HG03460 (cell line): ENCODE measurements at regions not wholly inside any gene's neighbourhood (a gene's known extent, or its start where the extent isn't known, plus 50 kb on each side); places are given as distances from the start of the nearest gene placed in this dataset.

Experiments
- ATAC-seq: cut with Tn5 transposase; IDR thresholded peaks from one replicate; pipeline ENCODE4 v1.9.1; 2021; ENCODE audit not compliant: unreplicated experiment

GRCh38 chr5:1669276-1670155, 130.1 kb downstream of the MRPL36 start:
- ATAC-seq: no peak

DNA sequence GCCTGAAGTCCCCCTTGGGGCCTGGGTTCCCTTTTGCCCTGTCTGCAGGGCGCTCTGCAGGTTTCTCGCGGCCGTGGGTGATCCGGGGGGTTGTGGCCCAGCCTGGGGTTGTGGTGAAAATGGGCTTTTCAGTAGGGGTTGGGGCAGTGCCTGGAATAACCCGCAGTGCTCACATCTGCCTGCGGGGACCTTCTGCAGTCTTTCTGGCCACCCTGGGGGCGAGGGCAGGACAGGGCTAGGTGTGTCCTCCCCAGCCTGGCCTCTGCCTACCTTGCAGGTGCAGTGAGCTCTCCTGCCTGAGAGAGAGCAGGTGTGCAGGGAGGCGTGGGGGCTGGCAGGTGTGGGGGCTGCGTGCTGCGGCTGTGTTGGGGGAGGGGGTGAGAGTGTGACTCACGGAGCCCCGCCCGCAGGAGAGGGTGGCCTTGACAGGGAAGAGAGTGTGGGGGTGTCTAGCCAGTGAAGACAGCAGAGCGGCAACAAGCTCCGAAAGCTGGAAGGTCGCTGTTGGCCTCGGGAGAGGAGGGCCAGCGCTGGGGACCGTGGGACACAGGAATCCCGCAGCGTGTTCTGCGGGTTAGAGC, 131.4 kb downstream of the MRPL36 start:
- ATAC-seq: no peak

GRCh38 chr5:1667648-1668140, 131.9 kb downstream of the MRPL36 start:
- no peak for ATAC-seq

- no peak for ATAC-seq
Measured at GRCh38 chr5:1666812-1667588, 132.6 kb downstream of the MRPL36 start.

DNA sequence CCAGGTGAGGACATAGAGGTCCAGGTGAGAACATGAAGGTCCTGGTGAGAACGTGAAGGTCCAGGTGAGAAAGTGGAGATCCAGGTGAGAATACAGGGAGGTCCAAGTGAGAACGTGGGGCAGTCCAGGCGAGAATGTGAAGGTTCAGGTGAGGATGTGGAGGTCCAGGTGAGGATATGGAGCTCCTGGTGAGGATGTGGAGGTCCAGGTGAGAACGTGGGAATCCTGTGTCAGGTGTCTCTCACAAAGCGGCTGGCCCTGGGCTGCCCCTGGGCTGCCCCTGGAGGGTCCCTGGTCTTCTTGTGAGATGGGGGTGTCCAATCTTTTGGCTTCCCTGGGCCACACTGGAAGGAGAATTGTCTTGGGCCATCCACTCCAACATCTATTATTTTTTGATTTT, 133.4 kb downstream of the MRPL36 start:
- no peak for ATAC-seq

- no peak for ATAC-seq
Measured at GRCh38 chr5:1665803-1666202, 133.8 kb downstream of the MRPL36 start.

- ATAC-seq: no peak
Measured at GRCh38 chr5:1665231-1665630, 134.4 kb downstream of the MRPL36 start.

DNA sequence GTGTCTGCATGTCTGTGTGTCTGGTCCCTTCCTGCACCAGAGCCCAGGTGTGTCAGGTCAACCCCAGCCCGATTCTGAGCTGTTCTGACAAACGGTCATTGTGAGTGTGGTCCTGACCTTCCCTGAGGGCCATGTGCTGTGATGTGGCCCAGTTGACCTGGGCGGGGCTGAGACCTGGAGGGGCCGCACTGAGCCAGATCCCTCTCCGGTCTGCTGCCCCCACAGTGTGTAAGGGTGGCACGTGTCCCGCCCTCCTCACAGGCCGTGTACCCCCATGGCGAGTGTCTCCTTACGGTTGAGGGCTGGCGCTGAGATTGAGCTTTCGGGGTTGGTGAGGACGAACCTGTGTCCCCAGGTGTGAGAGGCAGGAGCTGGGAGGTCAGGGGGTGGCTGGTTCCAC, 136.5 kb downstream of the MRPL36 start:
- no peak for ATAC-seq

GRCh38 chr5:1662559-1663085, 137.0 kb downstream of the MRPL36 start:
- no peak for ATAC-seq

- ATAC-seq: no peak
Measured at GRCh38 chr5:1661831-1662558, 137.6 kb downstream of the MRPL36 start.

GRCh38 chr5:1661311-1661710, 137.6 kb upstream of the LPCAT1 start:
- ATAC-seq: no peak

DNA sequence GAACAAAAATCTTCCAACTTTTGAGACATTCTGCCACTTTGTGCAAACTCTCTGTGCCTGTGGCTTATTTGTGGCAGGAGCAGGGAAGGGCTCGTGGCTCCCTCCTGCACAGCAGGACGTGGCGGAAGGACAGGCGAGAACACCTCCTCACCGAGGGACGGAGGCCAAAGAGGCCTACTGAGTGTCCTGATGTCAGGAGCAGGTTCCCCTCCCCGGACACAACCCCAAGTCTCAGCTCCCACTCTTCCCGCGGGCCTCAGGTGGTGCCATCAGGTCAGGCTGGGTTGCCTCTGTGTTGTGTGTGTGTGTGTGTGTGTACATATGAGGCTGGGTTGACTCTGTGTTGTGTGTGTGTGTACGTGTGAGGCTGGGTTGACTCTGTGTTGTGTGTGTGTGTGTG, 136.8 kb upstream of the LPCAT1 start:
- no peak for ATAC-seq

DNA sequence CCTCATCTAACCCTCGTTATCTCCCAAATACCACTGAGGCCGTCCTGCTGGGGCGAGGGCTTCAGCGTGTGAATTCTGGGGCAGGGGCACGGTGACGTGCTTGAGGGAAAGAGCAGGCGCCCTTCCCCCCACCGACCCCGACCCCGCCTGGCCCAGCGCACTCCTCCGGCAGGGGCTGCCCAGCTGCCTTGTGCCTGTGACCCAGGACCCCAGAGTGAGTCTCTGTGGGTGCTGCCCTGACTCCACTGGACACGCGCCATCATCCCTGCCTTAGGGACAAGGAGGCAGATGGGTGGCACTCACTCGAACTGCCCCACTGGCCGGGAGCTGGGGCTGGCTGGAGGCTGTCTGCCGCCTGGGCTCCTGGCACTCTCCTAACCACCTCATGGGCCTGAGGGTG, 136.2 kb upstream of the LPCAT1 start:
- ATAC-seq: no peak

DNA sequence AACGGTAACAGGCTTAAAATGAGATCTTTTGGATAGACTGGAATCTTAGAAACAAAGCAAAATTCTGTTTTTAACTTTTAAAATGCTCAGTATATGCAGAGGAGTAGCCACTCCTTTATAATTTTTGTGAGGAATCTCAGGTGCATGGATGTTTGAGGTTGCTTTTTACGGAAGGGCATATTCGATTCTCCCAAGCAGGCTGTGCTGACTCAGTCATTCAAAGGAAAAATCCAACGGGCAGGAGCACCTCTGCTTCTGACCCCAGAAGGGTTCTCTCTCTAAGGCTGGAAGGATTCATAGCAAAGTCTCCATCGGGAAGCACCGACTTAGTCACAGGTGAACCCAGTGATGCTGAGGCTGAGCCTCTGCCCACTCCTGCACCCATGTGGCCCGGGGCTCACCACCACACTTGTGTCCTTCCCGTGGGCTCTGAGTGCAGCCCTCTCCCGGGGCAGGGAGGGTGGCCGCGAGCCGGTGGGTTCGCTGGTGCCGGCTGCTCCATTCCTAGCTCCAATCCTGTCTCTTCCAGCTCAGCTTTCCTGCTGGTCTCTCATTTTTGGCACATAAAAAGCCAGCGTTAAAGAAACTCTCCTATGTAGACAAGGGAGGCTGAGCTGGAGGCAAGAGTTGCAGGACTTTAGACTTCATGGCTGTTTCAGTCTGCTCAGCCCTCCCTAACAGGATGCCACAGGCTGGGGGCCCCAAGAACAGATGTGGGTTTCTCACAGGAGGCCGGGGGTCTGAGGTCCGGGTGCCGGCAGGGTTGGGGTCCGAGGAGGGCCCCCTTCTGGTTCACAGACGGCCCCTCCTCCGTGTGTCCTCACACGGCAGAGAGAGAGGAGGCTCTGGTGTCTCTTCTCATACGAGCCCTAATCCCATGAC, 135.6 kb upstream of the LPCAT1 start:
- ATAC-seq: no peak

DNA sequence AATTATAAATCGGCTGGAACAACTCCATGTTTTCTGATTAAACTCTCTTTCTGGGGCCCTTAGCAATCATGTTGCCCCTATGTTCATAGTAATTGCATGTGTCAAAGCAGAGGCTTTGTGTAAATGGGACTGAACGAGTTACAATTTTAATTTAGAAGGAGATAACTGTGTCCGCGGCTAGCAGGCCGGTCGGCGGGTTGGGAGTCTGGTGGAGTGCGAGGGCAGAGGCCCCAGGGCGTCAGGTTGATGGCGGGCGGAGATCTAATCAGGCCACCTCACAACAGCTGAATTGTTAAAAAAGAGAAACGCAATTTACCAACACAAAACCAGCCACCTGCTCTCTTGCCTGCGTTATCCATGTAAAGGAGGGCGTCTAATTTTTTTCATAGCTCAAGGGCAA, 134.9 kb upstream of the LPCAT1 start:
- ATAC-seq: no peak

DNA sequence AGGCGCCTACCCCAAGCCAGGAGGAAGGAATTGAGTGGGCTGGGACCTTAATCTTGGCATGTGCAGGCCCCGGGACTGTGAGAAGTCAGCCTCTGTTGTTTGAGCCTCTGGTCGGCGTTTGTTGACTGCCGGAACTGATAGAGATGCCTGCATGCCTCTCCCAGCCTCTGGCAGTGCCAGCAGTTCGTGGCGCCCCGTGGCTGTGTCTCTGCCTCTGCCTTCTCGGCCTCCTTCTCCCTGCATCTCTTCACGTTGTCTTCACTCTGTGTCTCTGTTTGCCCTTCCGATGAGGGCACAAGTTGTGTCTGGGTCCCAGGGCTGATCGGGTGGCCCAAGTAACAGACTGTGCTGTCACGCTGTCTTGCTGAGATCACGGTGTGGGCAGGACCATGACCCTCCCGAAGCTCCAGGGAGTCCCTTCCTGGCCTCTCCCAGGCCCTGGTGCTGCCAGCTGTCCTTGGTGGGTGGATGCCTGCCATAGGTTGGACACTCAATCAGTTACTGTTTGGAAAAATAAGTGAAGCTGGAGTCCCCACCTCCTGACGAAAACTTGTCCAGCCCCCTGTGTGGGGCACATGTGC, 133.5 kb upstream of the LPCAT1 start:
- ATAC-seq: no peak

DNA sequence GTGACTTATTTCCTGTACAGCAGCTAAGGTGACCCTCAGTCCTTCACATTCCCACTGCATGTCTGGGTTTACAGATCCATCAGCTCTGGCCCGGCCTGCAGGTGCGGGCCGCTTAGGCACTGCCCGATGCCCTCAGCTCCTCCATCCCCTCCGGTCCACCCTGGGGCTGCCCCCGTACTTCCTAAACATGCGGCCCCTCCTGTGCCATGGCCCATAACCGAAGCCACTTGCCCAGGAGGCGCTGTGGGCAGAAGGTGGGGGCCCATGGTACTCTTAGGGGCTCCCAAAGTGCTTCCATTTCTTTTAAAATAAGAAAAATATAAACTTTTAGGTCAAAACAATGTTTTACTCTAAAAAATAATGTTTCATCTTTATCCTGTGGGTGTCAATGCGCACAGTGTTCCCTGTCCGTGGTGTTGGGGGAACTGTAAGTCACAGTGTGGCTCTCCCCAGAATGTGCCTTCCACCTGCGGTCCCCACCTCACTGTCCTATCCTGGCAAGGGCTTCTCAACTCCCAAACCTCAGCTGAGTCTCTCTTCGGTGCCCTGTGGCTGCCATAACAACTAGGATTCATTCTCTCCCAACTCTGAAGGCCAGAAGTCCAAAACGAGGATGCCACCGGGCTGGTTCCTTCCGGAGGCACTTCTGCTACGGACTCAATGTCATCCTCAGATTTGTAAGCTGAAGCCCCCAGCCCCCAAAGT, 132.7 kb upstream of the LPCAT1 start:
- no peak for ATAC-seq

GRCh38 chr5:1655496-1656270, 131.9 kb upstream of the LPCAT1 start:
- ATAC-seq: no peak
